GM21529 (cell line): ENCODE measurements at regions not wholly inside any gene's neighbourhood (a gene's known extent, or its start where the extent isn't known, plus 50 kb on each side); places are given as distances from the start of the nearest gene placed in this dataset.
A peak's percentile ranks its signal among the peaks of the same experiment; 100 is the strongest.
"Not testable (repeated sequence)": the region's sequence is repeated elsewhere in the genome, so short reads cannot be mapped to it uniquely, and the experiment has no call there.

ENCODE experiments used
- ATAC-seq: cut with Tn5 transposase; IDR thresholded peaks from one replicate; pipeline ENCODE4 v1.9.1; 2021; ENCODE audit not compliant: unreplicated experiment

DNA sequence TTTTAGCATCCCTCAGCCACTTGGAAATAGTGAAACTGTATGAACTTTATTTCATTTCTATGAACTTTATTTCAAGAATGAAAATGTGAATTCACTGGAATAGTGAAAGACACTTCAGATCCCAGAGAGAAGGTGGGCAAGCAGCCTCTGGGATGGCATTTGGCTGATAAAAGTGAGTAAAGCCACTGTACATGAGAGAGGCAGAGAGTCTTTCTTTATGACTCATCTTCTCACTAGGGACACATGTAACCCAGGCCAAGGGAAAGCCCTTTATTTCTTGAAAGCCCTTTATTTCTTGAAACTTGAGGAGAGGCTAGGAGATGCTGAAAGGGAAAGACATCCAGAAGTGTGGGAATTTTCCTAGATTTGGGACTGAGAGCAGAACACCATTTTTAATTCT lies 148.9 kb upstream of the SMIM30 start:
- ATAC-seq: peak; percentile 79

DNA sequence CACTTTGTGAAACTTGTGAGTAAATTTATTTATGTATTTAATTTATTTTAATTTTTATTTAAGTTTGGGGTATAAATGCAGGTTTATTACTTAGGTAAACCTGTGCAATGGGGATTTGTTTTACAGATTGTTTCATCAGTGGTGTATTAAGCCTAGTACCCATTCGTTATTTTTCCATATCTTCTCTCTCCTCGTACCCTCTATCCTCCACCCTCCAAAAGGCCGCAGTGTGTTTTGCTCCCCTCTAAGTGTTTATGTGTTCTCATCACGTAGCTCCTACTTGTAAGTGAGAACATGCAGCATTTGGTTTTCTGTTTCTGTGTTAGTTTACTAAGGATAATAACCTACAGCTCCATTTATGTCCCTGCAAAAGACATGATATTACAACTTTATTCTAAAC lies 145.4 kb upstream of the SMIM30 start:
- no peak for ATAC-seq

DNA sequence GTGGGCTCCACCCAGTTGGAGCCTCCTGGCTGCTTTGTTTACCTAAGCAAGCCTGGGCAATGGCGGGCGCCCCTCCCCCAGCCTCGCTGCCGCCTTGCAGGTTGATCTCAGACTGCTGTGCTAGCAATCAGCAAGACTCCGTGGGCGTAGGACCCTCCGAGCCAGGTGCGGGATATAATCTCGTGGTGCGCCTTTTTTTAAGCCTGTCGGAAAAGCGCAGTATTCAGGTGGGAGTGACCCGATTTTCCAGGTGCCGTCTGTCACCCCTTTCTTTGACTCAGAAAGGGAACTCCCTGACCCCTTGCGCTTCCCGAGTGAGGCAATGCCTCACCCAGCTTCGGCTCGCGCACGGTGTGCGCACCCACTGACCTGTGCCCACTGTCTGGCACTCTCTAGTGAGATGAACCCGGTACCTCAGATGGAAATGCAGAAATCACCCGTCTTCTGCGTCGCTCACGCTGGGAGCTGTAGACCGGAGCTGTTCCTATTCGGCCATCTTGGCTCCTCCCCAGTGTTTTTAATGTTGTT lies 144.9 kb upstream of the SMIM30 start:
- ATAC-seq: not testable (repeated sequence)

DNA sequence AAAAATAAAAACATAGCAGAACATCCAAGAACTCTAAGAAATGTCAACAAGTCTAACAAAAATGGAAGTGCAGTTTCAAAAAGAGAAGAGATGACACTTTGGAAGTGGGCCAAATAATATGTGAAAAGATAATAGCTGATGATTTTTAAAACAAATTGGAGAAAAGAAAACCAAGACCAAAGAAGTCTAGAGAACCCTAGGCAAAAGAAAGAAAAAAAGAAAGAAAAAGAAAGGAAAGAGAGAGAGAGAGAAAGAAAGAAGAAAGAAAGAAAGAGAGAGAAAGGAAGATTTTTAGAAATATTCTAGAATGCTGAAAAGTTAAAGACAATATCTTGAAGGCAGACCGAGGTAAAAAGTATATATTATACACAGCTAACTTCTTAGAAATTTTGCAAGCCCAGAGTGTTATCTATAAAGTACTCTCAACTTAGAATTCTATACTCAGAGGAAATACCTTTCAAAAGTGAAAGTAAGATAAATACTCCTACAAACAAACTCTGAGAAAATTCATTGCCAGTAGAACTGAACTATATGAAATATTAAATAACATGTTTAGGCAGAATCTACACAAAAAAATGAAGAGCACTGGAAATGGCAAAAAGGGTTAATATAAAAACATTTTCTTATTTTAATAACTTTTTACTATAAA lies 138.7 kb upstream of the SMIM30 start:
- no peak for ATAC-seq

DNA sequence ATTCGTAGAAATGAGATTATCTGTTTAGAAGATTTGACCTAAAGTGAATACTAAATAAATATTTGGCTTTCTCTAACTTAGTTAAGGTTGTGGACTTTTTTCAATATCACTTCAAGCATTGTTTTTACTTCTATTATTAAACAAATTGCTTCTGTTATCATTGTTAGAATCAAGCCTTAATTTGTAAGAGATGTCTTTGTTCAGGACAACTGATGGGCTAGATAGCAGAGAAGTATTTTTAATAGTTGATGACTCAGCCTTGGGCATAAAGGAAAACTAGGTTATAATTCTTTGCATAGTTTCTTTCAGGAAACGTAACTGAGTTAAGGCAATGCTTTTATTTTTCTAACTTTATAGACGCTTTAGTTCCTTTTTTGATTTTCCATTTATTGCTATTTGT lies 128.8 kb upstream of the SMIM30 start:
- ATAC-seq: no peak

DNA sequence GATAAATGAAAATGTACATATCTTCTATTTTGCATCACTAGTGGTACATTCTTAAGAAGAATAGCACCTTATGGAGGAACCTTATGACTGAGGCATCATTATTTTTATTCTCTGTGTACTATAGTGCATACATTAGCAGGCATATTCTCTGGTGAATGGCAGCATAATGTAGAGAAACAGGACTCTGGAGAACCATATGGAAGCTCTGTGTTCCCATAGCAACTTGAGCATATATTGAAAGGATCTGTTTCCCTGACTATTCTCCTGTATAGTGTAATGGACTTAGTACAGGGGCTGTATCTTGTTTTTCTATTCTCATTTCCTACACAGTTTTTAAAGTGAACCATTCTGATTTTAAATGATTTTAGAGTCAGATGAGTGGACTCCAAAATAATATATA lies 128.4 kb upstream of the SMIM30 start:
- no peak for ATAC-seq

DNA sequence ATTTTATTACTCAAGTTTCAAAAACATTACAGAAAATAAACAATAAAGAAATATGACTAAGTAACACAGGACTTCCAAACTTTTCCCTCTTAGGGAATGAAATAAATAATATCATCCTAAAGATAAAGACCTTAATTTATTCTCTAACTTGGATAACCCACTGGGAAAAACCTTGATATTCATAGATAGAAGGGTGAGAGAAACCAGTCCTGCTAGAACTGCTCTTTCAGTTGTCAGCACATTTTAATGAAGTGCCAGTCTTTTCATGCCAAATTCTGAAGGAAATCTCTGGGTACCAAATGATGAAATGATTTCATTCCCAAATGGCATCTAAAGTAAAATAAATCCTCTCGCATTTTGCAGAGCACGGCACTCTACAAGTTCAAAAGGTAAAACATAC lies 114.5 kb upstream of the SMIM30 start:
- ATAC-seq: no peak

DNA sequence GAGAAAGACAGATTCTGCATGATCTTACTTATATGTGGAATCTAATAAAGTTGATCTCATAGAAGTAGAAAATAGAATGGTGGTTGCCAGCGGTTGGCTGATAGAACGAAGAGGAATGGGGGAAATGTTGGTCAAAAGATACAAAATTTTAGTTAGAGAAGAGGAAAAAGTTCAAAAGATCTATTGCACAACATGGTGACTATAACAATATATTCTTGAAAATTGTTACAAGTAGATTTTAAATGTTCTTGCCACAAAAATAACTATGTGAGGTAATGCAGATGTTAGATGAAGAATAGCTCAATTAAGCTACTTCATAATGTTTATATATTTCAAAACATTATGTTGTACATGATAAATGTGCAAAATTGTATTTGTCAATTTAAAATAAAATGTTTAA lies 112.3 kb upstream of the SMIM30 start:
- ATAC-seq: no peak

DNA sequence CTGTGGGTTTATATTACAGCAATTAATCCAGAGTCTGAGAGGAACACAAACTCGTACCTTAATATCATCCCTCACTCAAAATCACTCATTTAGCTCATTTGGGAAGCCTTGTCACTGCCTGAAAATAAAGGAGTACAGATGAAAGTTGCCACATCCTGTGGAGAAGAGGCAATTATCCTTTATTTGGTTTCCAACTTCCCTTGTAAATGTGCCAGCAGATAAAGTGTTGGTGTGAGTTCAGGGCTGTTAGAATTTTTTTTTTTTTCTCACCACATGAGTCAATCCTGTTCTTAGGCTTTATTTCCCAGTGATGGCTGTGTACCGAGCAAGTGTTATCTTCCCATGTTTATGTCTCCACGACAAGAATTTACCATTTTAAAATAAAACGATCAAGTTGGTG lies 99.0 kb upstream of the SMIM30 start:
- ATAC-seq: no peak

DNA sequence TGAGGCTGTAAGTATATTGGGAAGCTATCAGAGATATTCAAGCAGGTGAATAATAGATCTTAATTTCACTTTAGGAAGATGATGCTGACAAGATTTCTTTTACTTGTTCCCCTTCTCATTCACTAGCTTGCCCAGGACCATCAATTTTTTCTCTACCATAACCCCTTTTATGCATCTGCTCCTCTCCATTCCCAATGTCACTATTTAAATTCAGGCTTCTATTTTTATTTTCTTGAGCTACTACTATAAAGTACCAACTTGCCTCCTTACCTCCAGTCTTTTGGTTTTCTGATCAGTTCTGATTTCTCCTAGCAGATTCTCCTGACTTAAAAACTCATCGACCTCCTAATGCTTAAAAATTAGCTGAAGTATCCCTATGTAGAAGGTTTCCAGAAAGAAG lies 97.7 kb upstream of the SMIM30 start:
- ATAC-seq: no peak

DNA sequence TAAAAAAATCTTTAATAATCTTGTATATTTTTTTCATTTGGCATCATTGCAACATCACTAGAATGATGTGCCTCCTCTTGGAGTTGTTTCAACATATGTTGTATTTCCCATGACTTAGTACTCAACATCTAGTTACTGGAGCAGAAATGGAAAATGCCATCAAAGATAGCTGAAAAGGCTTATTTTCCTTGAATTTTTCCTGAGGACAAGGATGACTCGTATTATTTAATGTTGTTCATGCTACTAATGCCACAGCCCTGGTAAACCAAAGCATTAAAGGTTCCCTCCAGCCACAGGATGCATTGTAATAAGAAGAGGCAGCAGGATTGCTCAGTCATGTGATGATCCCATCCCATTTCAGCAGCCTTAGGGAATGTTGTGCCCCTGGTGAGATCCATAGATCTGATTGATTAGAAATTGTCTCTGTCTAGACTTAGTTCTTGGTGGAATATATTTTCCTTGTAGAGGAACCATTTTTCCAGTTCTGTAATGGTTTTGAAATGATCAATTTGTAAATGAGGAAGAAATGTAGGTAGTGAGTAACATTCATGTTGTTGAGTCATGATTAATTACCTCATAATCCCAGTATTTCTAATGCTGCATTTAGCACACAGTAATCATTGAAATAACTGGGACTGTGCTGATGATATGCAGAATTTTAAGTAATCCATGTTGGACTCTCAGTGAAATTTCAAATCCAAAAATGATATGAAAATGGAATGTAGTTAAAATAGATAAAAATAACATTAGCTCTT lies 91.3 kb upstream of the SMIM30 start:
- ATAC-seq: no peak

DNA sequence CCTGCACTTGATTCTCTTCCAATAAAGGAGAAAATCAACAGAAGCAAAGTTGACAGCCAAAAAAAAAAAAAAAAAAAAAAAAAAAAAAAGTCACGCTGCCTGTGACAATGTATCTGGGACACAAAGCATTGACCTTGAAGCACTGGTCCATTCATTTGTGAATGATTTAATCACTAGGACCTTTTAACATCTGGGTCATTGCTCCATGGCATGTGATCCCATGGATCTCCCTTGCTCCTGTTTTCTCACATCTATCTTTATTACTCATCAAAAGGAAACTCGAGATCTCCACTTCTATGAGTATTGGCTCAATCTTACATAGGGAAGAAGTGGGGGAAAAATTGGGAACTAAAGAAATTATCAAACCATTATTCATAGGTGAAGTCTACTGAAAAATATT lies 89.6 kb upstream of the SMIM30 start:
- ATAC-seq: no peak

DNA sequence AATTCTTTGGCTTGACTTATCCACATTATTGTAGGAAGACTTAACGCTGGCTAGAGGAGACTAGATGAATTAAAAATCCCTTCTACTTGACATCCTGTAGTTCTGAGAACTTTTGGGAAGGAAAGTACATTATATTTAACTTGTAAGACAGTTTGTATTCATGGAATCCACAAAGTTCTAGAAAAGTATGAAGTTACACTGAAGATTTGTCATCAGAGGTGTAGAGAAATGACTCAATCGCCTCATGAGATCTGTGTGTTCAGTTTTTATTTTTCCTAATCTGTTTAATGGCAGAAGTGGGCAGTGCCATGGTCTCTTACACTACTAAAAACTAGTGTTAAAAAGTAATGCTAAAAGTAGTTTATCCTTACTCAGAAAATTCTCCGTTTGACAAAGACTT lies 89.1 kb upstream of the SMIM30 start:
- ATAC-seq: no peak

DNA sequence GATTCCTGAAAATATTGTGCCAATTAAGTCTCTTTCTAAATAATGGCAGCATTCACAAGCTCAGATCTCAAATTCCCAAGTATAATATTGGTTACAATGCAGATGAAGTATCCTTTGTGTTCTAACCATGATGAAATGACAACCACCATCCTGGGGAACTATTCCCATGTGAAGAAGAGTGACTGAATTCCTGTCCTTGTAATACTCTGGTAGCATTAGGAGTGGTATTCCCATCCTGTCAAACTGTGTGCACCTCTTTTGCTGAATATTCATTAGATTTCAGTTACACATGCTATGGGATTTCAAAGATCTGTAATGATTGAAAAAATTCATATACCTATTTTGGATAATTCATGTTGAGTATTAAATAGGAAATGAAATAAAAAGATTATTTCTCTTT lies 86.1 kb upstream of the SMIM30 start:
- no peak for ATAC-seq

DNA sequence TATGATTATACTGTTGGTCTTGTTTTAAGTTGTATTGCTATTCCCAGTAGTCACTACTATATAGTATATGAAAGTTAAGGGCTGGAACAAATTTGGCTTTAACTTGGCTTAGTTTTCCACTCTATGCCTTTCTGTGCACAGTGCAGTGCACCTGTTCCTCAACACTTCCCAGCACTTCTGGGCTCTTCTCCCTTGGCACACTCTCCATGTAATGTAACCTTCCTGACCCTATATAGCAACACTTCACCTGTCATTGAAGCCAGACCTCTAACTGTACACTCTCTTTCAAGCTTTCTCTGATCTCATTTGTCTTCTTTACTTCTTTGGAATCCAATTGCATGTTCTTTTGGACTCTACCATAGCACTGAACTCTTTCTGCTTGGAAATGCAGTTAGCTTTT lies 83.9 kb upstream of the SMIM30 start:
- no peak for ATAC-seq

DNA sequence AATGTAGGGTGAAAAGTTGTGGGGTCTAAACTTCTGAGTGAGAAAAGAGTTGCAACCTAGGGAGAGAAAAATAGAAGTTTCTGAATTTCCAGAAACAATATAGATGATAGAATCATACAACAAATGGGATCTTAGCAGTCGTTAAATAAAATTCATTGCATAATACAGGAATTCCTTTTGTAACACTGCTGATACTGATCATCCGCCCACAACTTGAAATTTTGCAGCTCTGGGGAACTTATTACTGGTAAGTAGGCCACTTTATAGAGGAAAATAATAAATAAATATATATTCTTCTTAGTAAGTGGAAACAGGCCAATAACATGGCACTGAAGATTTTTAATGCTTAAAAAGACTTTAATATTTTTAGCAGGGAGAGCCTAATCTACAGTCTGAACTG lies 81.9 kb upstream of the SMIM30 start:
- no peak for ATAC-seq

DNA sequence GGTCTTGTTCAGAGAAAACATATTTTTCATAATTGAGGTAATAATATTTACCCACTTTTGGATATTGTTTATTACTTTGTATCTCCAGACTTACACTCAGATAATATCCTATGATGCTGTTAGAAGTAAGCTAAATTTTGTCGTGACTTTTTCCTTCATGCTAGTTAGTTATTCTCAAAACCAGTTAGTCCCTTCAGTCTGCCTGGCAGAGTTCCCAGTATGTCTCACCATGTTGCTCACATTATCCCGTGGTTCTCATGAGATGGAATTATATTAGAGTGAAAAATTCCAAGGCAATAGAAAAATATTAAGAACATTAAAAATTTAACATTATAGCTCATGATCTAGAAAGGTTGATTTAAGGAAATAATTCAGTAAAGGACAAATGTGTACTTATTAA lies 81.5 kb upstream of the SMIM30 start:
- ATAC-seq: no peak

DNA sequence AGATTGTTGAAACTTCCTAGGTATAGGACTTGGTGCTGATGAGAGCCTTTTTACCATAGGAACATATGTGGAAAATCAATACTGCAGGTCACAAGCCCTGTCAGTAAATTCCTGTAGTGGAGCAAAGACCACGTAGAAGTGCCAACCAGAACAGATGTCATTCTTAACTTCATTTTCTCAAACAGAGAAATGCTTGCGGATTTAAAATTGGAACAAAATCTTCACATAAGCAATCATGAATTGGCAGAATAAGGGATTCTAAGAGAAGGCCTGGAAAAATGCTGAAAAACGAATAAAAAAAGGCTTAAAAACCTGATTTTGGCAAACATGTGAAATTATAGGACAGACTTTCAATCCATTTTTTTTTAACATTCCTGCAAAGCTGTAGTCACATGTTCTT lies 80.8 kb upstream of the SMIM30 start:
- no peak for ATAC-seq

DNA sequence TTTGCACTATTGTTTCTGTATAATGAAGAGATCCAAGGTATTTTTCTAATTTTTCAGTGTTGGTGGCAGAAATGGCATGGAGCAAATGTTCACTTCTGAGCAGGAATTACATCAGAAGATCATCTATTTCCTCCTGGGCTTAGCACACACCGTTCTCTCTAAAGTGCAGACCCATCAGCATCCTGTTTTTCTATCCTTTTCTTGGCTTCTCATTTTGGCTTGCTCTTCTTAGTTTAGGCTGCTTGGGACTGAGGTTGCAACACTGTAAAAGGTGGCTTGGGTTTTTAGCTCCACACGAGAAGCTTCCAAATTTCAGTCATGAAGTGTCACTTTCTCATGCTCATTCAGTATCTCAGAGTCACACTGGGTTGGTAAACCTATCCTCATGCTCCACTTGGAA lies 79.9 kb upstream of the SMIM30 start:
- ATAC-seq: no peak

DNA sequence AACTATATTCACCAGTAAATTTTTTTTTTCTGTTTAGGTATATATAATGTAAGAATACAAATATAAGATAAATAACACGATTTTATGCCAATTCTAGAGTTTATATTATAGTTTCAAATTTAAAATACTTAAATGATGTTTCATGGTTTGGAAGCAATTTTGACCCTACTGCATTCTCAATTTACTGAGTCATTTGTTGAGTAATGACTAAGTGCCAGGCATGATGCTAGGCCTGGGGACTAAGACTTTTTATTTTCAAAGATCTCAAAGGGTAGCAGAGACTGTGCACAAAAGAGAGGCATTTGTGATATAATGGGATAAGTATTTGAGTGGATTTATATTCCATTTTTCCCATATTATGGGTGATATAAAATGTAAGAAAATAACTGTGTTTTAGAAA lies 78.9 kb upstream of the SMIM30 start:
- no peak for ATAC-seq

DNA sequence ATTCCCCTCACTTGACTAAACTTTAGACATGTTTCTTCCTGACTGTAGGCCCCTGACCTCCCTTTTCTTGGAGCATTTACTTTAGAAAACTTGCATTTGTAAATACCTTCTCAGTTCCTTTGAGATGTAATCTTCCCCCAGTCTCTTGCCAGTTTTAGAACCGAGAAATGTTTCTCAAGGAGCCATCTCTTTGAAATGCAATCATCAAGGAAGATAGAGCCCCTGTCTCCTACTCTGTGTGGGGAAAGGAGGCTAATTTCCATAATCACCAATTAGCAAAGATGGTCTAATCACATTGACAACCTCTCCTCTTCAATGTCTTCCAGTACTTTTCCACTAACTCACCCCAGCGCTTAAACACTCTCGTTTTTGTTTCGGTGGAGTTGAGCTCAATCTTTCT lies 70.0 kb upstream of the SMIM30 start:
- no peak for ATAC-seq

DNA sequence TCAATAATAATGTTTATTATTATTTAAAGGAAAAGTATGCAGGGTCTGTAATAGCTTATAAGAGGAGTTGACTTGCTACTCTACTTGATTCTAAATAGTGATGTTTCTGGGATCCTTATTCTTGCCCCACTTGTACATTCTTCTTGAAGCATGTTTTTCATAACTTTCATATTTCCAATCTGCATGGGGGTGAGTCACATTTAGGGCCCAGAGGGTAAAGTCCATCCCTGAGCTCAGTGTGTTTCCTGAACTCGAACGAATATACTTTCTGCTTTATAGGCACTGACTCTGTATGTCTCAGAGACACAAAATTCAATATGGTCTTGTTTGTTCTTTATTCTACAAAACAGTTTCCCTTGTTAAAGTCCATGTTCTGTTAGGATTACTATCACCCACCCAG lies 61.0 kb upstream of the SMIM30 start:
- no peak for ATAC-seq

DNA sequence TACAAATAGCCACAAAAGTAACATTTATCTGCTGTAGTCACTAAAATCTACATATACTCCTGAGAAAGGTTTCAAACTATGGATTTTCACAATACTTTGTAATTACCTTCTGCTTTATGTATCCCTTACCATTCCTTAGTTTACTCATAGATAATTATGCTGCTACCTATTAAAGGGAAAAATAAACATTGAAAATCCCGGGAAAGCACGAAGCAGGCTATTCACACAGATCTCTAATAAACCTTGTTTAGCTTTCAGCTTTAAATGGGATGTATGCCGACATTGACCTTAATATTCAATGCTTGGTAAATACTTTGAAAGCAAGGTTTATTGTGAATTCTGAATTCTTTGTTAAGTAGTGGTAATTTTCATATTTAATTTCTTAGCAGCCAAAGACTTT lies 58.5 kb upstream of the SMIM30 start:
- no peak for ATAC-seq
